NCI-H524 (cell line): ENCODE measurements at regions not wholly inside any gene's neighbourhood (a gene's known extent, or its start where the extent isn't known, plus 50 kb on each side); places are given as distances from the start of the nearest gene placed in this dataset.
"Not testable (repeated sequence)": the region's sequence is repeated elsewhere in the genome, so short reads cannot be mapped to it uniquely, and the experiment has no call there.

Source experiments
- DNase-seq, 2 experiments: peaks; one replicate each; lab custom pipeline; 2025; lab: John Stamatoyannopoulos, UW

- DNase-seq = no peak
These were observed 443.2 kb upstream of the FOXG1 start for GRCh38 chr14:28323366-28323765.

DNA sequence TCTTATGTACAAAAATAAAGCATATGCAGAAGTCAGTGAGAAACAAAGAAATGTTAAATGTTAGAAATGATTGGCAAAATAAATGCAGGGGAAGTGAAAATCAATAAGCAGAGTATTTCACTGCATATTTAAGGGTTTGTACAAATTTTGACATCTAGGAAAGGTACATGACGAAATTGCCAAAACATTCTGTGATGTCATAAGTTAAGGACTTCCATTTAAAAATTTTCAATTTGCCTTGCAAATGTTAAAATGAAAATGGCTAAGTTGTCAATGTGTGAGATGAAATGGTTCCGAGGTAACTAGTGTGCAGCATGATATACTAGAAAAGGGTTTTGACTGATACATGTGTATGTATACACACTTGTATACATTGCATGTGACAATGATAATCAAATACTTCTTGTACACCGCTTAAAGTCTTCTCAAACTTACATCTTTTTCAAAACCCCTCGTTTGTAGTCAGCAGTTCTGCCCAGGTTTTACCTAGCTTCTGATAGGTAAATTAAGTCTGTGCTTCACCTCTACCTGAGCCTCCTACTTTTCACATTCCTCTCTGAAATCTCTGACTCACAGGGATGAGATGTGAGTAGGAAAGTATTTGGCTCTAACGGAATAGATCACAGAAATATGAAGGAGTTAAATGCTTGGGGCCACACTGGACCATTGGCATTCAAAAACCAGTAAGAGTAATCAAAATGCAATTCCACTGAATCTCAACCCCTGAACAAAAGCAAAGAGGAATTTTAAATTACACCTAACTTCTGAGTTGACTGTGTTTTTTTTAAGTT lies 442.4 kb upstream of the FOXG1 start:
- no peak for DNase-seq

- no peak for DNase-seq
These were observed 425.8 kb upstream of the FOXG1 start for GRCh38 chr14:28340816-28341215.

DNA sequence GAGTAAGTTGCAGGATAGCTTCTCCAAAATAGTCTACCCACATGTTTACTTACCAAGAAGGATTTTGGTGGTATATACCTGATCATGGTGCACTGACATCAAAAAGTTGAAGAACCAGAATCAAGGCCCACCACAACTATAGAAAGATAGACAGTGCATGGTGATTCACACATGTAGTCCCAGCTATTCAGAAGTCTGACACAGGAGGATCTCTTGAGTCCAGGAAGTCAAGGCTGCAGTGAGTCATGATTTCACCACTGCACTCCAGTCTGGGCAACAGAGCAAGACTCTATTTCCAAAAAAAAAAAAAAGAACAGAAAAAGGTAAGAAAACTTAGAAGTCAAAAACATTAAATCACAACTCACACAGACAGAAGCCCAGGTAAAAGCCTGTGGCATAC lies 422.2 kb upstream of the FOXG1 start:
- no peak for DNase-seq

- DNase-seq = no peak
These were observed 417.8 kb upstream of the FOXG1 start for GRCh38 chr14:28348797-28349196.

DNA sequence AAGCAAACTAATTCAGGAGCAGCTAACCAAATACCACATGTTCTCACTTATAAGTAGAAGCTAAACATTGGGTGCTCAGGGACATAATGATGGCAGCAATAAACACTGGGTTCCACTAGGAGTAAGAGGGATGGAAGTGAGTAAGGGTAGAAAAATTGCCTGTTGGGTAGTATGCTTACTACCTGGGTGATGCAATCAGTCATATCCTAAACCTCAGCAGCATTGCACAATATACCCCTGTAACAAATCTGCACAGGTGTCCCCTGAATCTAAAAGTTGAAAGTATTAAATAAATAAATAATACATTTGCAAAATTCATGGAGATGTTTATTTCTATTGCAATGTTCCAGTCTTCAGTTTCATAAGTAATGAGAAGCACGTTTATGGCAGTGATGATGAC lies 409.8 kb upstream of the FOXG1 start:
- DNase-seq = no peak

- DNase-seq = no peak
These were observed 405.1 kb upstream of the FOXG1 start for GRCh38 chr14:28361486-28361885.

DNA sequence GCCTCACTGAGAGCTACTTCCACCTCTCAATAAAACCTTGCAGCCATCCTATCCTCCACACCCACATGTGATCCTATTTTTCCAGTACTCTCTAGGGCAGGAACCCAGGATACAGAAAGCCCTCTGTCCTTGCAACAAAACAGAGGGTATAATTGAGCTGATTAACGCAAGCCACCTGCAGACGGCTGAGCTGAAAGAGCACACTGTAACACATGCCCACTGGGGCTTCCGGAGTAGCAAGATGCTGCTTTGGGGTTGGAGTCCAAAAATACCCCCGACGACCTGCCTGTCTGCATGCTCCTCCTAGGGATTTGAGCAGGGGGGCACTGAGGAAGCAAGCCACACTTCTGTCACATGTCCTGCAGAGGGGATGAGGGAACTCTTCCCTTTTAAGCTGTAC lies 401.1 kb upstream of the FOXG1 start:
- no peak for DNase-seq

GRCh38 chr14:28373721-28374120 lies 392.9 kb upstream of the FOXG1 start:
- no peak for DNase-seq

DNA sequence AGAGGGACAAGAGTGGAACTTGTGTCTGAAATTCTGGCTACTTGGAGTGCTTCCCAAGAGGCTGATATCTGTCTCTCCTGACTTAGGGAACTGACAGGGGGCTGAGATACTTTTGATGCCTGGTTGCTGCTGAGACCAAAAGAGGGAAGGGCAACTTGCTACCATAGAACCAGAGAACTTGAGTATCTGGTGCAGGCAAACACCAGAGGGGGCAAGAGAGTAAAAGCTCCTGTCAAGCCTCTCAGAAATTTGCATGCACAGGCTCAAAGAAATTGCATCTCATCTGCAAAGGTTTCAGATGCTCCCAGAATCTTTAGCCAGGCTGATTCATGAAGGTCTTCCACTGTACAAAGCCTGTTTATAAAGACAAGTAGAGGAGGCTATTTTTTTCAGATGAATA lies 391.3 kb upstream of the FOXG1 start:
- peak; percentile 32 to 53 for DNase-seq

DNA sequence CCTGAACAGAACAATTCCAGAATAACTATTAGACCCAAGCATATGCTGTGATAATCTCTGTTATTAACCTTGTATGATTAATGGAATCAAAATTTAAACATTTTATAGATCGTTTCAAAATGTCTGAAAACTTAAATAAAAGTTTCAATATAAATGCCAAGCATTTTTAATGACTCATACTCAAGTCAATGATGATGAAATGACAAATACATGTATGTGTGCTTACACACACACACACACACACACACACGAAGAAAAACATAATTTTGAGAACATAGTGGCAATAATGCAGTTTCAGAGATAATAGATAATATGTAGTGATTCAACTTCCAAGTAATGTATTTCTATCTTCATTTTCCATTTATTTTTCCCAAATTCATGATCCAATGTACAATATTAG lies 384.9 kb upstream of the FOXG1 start:
- DNase-seq = no peak

- DNase-seq = no peak
These were observed 384.0 kb upstream of the FOXG1 start for GRCh38 chr14:28382444-28383190.

GRCh38 chr14:28398506-28398905 lies 368.1 kb upstream of the FOXG1 start:
- DNase-seq = no peak

DNA sequence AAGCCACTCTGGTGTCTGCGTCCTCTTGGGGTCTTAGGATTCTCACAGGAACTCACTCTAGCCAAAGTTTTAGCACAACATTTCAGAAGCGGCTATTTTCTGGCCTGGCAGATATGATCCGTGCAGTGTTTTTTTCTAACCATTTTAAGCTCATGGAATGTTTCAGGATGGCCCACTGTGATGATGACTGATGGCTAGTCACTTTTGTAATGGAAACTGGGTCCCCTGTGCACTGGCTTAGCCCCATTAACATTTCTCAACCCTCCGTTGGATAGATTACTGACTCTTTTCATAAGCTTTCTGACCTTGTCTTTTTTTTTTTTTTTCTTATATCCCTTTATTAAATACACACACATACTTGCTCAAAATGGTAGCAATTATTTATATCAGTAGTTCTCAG lies 364.9 kb upstream of the FOXG1 start:
- DNase-seq = not testable (repeated sequence)

DNA sequence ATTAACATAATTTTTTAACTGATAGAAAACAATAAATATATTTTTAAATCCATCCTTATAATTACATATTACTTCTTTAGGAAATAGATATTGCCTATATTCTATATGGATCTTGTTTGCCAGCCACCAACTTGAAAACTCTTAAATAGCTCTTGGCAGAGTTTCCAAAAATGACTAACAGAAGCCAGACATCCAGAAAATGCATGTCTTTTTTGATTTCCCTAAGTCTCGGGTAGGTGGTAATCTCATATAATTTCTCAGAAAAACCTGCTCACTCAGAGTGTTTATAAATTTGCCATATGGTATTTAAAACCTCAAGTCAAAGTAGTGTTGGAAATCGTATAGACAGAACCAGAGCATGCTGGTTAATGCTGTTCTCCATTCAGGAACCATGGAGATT lies 360.4 kb upstream of the FOXG1 start:
- DNase-seq = peak; percentile 24 to 89

DNA sequence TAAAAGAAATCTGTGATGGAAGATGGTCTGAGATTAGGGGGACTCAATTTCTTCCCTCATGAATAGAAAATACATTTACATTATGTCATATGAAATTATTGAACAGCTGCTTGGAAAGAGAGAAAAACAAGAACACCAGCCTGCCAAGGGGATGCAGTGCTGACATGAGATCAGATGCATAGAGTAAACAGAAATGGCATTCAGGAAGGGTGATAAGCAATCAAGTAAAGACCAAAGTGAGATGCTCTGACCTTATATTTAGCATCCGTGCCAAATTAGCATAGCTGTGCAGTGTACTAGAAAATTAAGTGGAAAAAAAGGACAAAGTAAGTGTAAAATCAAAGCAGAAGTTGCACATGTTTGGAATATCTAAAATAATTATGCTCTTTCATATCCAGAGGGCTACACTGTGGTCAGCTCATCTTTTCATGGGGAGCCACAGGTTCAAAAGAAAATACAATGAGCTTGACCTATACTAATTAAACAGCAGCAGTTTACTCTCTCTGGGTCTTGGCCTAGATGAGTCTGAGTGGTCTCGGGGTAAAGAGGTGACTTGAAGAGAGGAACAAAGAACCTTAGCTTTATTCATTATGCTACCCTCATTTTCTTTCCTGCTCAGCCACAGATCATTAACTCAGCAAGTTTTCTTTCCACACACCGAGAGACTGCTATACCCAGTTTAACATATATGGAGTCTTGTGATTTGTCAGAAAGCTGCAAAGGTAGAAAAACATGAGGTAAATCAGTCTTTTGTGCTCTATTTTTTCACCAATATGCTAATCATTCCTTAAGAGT lies 359.4 kb upstream of the FOXG1 start:
- peak in 1 of 2 experiments; percentile 63 for DNase-seq

- peak; percentile 38 to 81 for DNase-seq
These were observed 358.6 kb upstream of the FOXG1 start for GRCh38 chr14:28407996-28408395.

DNA sequence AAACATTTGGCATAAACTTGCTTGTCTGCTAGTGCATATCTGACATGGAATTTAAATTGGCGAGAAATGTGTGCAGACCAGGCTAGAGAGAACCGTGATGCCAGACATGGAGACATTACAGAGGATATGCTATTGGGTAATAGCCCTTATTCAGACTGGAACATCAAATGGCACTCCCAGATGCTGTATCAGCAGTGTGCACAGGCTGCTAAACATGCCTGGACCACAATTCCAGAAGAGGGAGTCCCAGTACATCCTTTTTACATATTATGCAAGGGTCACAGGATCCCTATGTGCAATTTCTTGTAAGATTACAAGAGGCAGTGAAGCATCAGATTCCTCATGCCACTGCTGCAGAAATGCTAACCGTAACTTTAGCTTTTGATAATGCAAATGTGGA lies 354.5 kb upstream of the FOXG1 start:
- peak in 1 of 2 experiments; percentile 42 for DNase-seq

- no peak for DNase-seq
These were observed 339.6 kb upstream of the FOXG1 start for GRCh38 chr14:28426960-28427359.

- no peak for DNase-seq
These were observed 329.8 kb upstream of the FOXG1 start for GRCh38 chr14:28436821-28437220.

DNA sequence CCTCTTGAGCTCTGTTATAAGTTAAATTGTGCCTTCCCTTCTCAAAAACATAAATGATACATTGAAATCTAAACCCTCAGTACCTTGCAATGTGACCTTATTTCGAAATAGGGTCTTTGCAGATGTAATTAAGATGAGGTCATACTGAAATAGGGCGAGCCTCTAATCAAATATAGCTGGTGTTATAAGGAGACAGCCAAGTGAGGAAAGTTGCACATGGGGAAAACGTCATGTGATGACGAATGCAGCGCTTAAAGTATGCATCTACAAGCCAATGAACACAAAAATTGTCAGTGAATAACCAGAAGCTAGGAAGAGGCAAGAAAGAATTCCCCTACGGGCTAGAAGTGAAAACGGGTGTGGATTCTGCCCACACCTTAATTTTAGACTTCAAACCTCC lies 305.2 kb upstream of the FOXG1 start:
- DNase-seq = no peak

- no peak for DNase-seq
These were observed 299.0 kb upstream of the FOXG1 start for GRCh38 chr14:28467611-28468010.
